Stimulated activated CD4-positive, alpha-beta T cell treated with anti-CD3 and anti-CD28 coated beads, Interleukin-1b, Interleukin-23, amount 100 ng/mL, for 24 hours (primary cell): ENCODE measurements at regions not wholly inside any gene's neighbourhood (a gene's known extent, or its start where the extent isn't known, plus 50 kb on each side); places are given as distances from the start of the nearest gene placed in this dataset.

Source experiments
- DNase-seq, 4 experiments: peaks; one replicate each; pipeline ENCODE4 v3.0.0-alpha.2; 2020; ENCODE audit warnings: low read depth in 4 of 4, low spot score in 1 of 4

DNA sequence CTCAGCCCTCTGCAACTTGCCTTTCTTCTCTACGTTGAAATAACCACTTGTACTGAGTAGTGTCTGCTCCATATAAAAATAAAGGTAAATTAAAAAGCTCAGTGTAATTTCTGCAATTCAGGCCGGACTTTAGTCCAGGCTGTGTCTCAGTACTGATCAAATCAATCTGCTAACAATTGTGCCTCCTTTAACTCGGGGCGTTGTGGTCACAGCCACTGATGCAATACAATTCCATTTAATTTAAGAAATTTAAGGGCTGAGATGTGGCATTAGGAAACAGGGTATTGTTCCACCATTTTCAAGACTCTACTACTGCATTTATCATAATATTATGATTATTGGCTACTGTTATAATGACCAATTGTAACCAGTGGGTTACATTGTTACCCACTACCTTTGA is 60.0 kb upstream of the NPAS2 start:
- no peak for DNase-seq

DNA sequence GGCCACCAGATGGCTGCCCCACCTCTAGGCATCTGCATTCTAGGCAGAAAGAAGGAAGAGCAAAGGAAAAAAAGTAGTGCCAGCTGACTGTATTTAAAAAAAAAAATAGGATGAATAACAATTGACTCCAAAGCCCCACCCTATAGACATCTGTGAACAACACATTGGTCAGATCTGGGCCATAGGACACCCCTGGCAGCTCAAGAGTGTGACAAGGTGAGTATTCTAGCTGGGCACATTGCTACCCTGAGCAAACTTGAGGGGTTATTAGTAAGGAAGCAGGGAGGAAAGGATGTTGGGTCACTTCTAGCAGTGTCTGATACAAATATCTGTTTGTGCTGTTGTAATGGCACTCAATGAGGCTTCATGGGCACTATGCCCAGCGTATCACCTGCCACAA is 58.6 kb upstream of the NPAS2 start:
- DNase-seq = no peak

GRCh38 chr2:100764430-100764829 is 55.5 kb upstream of the NPAS2 start:
- no peak for DNase-seq

DNA sequence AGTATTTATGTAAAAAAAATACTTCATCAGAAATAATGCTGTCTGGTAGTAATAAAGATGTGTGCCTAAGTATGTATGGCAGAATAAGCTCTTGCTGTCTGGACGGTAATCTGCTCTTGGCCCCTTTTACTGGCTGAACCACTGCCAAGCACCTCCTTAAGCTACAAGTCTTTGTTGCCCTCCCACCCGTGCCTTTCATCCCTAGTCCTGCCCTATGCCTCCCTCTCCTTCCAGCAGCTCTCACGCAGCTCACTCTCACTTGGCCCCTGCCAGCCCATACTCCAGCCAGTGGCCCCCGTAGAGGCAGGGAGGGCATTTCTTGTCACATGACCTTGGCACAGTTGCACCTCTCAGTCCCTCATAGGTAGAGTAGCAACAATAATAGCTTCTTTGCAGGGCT is 54.5 kb upstream of the NPAS2 start:
- DNase-seq = no peak

- DNase-seq = no peak
Measured at GRCh38 chr2:100766256-100766655, 53.7 kb upstream of the NPAS2 start.

GRCh38 chr2:100766806-100767205 is 53.1 kb upstream of the NPAS2 start:
- no peak for DNase-seq

GRCh38 chr2:100767224-100767653 is 52.7 kb upstream of the NPAS2 start:
- DNase-seq = no peak

DNA sequence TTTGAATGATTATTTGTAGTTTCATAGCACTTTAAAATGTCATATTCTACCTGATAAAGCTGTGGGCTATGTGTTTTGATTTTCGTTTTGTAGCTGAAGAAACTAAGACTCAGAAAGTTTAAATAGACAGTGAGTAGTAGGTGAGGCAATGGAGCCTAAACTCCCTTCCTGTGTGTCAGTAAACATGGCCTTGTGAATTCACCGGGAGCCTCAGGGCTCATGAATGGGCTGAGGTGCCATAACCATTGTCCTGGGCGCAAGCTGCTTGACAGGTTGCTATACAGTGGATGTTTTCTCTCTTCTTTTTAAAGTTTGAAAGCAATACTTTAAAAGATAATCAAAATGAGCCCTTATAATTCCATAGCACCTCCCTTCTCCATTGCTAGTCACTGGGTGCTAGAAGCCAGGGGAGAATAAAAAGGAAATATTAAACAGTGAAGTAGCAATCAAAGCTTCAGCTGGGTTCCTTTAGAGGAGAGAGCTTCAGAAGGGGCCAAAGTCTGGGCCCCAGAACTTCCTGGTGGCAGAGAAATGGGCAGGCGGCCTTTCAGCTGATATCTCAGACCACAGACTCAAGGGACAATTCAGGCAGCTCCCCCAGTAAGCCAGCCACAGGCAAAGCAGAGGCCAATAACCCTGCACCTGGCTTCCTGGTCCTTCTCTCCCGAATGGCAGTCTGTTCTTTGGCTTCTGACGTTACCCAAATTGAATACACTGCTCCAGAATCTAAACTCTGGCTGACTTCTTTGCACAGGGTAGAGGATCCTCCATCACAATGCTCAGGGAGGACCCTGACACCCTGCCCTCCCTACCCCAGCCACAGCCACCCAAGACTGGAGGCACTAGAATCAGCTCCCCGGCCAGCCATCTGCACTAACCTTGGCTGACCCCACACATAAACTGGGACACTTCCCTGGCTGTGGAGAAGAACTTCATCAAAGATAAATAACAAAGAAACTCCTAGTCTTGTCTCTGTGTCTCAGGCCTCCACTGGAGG is 51.8 kb upstream of the NPAS2 start:
- no peak for DNase-seq
